ENCODE measurements at regions not wholly inside any gene's neighbourhood (a gene's known extent, or its start where the extent isn't known, plus 50 kb on each side); places are given as distances from the start of the nearest gene placed in this dataset.
A peak's percentile ranks its signal among the peaks of the same experiment; 100 is the strongest.

- ChIA-PET RAD21 (ENCODE audit: unreplicated experiment) (interaction anchor here (3.7 kb wide), 1 partner anchor 13 kb away, joined by 22 read pairs; no protein-coding TSS in a partner anchor), SMC1A (ENCODE audit: uncharacterized antibody, unreplicated experiment) (interaction anchor here (1.7 to 5.8 kb wide), 6 partner anchors 10 to 29 kb away, joined by 4 to 35 read pairs (median 14); no protein-coding TSS in a partner anchor), POLR2A (interaction anchor here (0.6 to 1.4 kb wide), 2 partner anchors 13 to 295 kb away, joined by 3 read pairs; no protein-coding TSS in a partner anchor), CTCF (interaction anchor here (0.5 to 4.9 kb wide), 5 partner anchors 10 to 696 kb away, joined by 3 to 42 read pairs (median 3); no protein-coding TSS in a partner anchor)
- Histone ChIP-seq H3K27me3 (replicated peaks in 1 of 2; ENCODE audit: control insufficient read depth in 2 of 2, insufficient read depth in 2 of 2, low read length in 1 of 2) (no peaks in the 10 kb centered on the region; a peak in 2 of 4 replicates), H3K9me3 (replicated peaks; ENCODE audit: control insufficient read depth, insufficient read depth, low read length) (no peaks in the 10 kb centered on the region; the same call in 2 of the 3 replicates), H3K9ac (ENCODE audit: control insufficient read depth, insufficient read depth, low read length) (no peak overlapping the region), H2AFZ (ENCODE audit: control insufficient read depth, low read depth, low read length) (no peak overlapping the region), H3K36me3 (ENCODE audit: control insufficient read depth in 2 of 2, insufficient read depth in 2 of 2, low read length in 1 of 2) (no peaks in the 10 kb centered on the region), H4K20me1 (ENCODE audit: control insufficient read depth, insufficient read depth) (no peaks in the 10 kb centered on the region), H3K27ac (ENCODE audit: control insufficient read depth, insufficient read depth) (no peak overlapping the region), H3K79me2 (ENCODE audit: control insufficient read depth, insufficient read depth, low read length) (no peaks in the 10 kb centered on the region), H3K4me2 (ENCODE audit: control insufficient read depth, insufficient read depth) (no peak overlapping the region), H3K4me3 (no peak overlapping the region), H3K4me1 (ENCODE audit: control insufficient read depth, insufficient read depth, low read length) (no peaks in the 10 kb centered on the region)
- no peak for FAIRE-seq
- TF ChIP-seq RELA (IDR thresholded peaks at IDR 0.05; ENCODE audit: borderline replicate concordance, partially characterized antibody), result no peak
- no peak for TF ChIP-seq ZBED1 (IDR thresholded peaks at IDR 0.05; ENCODE audit: borderline replicate concordance)
- TF ChIP-seq EZH2 (IDR thresholded peaks at IDR 0.05; ENCODE audit: borderline replicate concordance, control insufficient read depth, low read depth, low read length), result no peak
- no peak for ATAC-seq
- no peak for DNase-seq (ENCODE audit: low read depth, low spot score)
- no TSS peak for BruUV-seq (replicated peaks)
- intact Hi-C loops (cut with micrococcal nuclease; ENCODE audit: unreplicated experiment), result no loop called here
- WGBS (ENCODE audit: insufficient coverage, insufficient replicate concordance, low lambda C conversion rate, missing lambda C conversion rate), result 0% methylated on average over 3 of the region's 3 CpGs
- in situ Hi-C loops (cut with MboI), result no loop called here
These were observed 574.2 kb upstream of the JAG1 start for GRCh38 chr20:11248011-11248409.

- 29% methylated on average over 9 of the region's 9 CpGs for WGBS (ENCODE audit: insufficient coverage, insufficient replicate concordance, low lambda C conversion rate, missing lambda C conversion rate)
- intact Hi-C loops (cut with micrococcal nuclease; ENCODE audit: unreplicated experiment) (no loop called here), in situ Hi-C loops (cut with MboI) (no loop called here)
- H3K9me3 ChIP-seq (replicated peaks; ENCODE audit: control insufficient read depth, insufficient read depth, low read length), result no peaks in the 10 kb centered on the region; the same call in 2 of the 3 replicates
- no peak overlapping the region for H3K4me3 ChIP-seq
- no peaks in the 10 kb centered on the region; a peak in 2 of 4 replicates for H3K27me3 ChIP-seq (replicated peaks in 1 of 2; ENCODE audit: control insufficient read depth in 2 of 2, insufficient read depth in 2 of 2, low read length in 1 of 2)
- ChIA-PET POLR2A (interaction anchor here (0.6 to 2.0 kb wide), 3 partner anchors 12 to 28 kb away, joined by 3 to 9 read pairs (median 3); no protein-coding TSS in a partner anchor), SMC1A (ENCODE audit: uncharacterized antibody, unreplicated experiment) (interaction anchor here (0.6 to 5.8 kb wide), 9 partner anchors 11 to 224 kb away, joined by 4 to 35 read pairs (median 5); no protein-coding TSS in a partner anchor), CTCF (interaction anchor here (0.5 to 4.9 kb wide), 9 partner anchors 9 to 697 kb away, joined by 3 to 42 read pairs (median 3); no protein-coding TSS in a partner anchor), RAD21 (ENCODE audit: unreplicated experiment) (interaction anchor here (1.3 to 3.7 kb wide), 3 partner anchors 12 to 44 kb away, joined by 6 to 22 read pairs (median 8); no protein-coding TSS in a partner anchor)
- H3K36me3 ChIP-seq (ENCODE audit: control insufficient read depth in 2 of 2, insufficient read depth in 2 of 2, low read length in 1 of 2), result no peaks in the 10 kb centered on the region
- H3K9ac ChIP-seq (ENCODE audit: control insufficient read depth, insufficient read depth, low read length), result no peak overlapping the region
- H3K27ac ChIP-seq (ENCODE audit: control insufficient read depth, insufficient read depth), result no peak overlapping the region
- H3K4me2 ChIP-seq (ENCODE audit: control insufficient read depth, insufficient read depth), result no peak overlapping the region
- no TSS peak for BruUV-seq (replicated peaks)
- ATAC-seq (peak; percentile 56), DNase-seq (ENCODE audit: low read depth, low spot score) (no peak), FAIRE-seq (no peak)
- H3K4me1 ChIP-seq (ENCODE audit: control insufficient read depth, insufficient read depth, low read length), result no peaks in the 10 kb centered on the region
- no peak overlapping the region for H2AFZ ChIP-seq (ENCODE audit: control insufficient read depth, low read depth, low read length)
- no peaks in the 10 kb centered on the region for H3K79me2 ChIP-seq (ENCODE audit: control insufficient read depth, insufficient read depth, low read length)
- no peaks in the 10 kb centered on the region for H4K20me1 ChIP-seq (ENCODE audit: control insufficient read depth, insufficient read depth)
- TF ChIP-seq PBX3 (IDR thresholded peaks at IDR 0.05; ENCODE audit: insufficient replicate concordance, low read depth, low read length) (peak; percentile 21), POU2F2 (IDR thresholded peaks at IDR 0.05; ENCODE audit: borderline replicate concordance, low read depth, low read length) (0 out of 3 replicates have a peak, but pooled peaks have one; percentile 27), BMI1 (IDR thresholded peaks at IDR 0.05; ENCODE audit: borderline replicate concordance) (no peak), RUNX3 (IDR thresholded peaks at IDR 0.05; ENCODE audit: low read length) (no peak), MTA2 (IDR thresholded peaks at IDR 0.05; ENCODE audit: low read depth) (peak; percentile 37; the same call in 1 of the 2 replicates)
- TF ChIP-seq, protein P1, sequence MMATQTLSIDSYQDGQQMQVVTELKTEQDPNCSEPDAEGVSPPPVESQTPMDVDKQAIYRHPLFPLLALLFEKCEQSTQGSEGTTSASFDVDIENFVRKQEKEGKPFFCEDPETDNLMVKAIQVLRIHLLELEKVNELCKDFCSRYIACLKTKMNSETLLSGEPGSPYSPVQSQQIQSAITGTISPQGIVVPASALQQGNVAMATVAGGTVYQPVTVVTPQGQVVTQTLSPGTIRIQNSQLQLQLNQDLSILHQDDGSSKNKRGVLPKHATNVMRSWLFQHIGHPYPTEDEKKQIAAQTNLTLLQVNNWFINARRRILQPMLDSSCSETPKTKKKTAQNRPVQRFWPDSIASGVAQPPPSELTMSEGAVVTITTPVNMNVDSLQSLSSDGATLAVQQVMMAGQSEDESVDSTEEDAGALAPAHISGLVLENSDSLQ (IDR thresholded peaks at IDR 0.05), result peak; percentile 50
- TF ChIP-seq, protein P2, sequence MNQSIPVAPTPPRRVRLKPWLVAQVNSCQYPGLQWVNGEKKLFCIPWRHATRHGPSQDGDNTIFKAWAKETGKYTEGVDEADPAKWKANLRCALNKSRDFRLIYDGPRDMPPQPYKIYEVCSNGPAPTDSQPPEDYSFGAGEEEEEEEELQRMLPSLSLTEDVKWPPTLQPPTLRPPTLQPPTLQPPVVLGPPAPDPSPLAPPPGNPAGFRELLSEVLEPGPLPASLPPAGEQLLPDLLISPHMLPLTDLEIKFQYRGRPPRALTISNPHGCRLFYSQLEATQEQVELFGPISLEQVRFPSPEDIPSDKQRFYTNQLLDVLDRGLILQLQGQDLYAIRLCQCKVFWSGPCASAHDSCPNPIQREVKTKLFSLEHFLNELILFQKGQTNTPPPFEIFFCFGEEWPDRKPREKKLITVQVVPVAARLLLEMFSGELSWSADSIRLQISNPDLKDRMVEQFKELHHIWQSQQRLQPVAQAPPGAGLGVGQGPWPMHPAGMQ (IDR thresholded peaks at IDR 0.05; ENCODE audit: borderline replicate concordance), result no peak
These were observed 575.2 kb upstream of the JAG1 start for GRCh38 chr20:11248687-11249638.

Data from GM12878 (cell line).